NOMO-1 treated with dmso at 0.1 percent for 144 hours (cell line): ENCODE measurements at regions not wholly inside any gene's neighbourhood (a gene's known extent, or its start where the extent isn't known, plus 50 kb on each side); places are given as distances from the start of the nearest gene placed in this dataset.

Source experiments
- DNase-seq: peaks from one replicate; lab custom pipeline; 2025; ENCODE audit not compliant: unreplicated experiment; lab: John Stamatoyannopoulos, UW

GRCh38 chr16:7021653-7022275, 310.9 kb upstream of the RBFOX1 start:
- DNase-seq, result no peak

DNA sequence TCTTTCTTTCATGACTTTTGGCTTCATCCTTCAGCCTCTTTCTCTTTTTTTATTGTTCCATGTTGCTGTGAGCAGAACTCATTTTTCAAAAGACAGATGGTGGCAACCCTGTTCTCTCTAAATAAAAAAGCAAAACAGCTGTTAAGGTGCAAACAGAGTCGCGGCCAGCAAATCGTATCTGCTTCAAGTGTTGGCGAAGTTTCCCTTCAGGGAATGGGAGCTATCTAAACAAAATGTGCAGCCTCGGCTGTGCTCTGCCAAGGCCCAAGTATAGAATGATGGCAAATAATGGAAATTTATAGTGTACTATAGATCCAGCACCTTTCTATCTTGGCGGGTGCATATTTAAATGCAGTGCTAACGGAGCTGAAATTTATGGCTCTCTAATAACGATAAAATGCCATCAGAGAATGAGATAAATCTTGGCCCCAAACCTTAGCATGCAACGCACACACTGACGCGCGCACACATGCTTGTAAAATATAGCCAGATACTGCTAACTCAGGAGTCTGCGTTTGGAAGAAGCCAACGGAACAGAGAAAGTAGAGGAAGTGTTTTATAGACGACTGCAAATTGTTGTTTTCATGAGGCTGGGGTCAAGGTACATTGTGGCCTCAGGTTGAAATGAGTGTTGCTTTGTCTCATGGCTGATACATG, 315.5 kb upstream of the RBFOX1 start:
- DNase-seq, result no peak

- no peak for DNase-seq
Observed at GRCh38 chr16:7014756-7015155, 317.9 kb upstream of the RBFOX1 start.

DNA sequence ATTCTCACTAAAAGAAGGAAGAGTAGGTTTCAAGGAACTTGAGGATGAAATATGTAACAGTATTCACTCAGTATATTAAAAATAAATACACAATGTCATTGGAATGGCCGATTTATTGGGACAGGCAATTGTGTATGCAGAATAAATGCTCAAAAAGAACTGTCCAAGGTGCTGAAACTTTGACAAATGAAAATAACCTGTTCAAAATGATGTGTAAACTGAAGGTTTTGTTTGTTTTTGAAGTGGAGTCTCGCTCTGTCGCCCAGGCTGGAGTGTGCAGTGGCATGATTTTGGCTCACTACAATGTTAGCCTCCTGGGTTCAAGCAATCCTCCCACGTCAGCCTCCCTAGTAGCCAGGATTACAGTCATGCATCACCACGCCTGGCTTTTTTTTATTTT, 318.7 kb upstream of the RBFOX1 start:
- no peak for DNase-seq

GRCh38 chr16:7004266-7004665, 328.4 kb upstream of the RBFOX1 start:
- no peak for DNase-seq

- DNase-seq, result no peak
Observed at GRCh38 chr16:6993544-6993943, 339.1 kb upstream of the RBFOX1 start.

GRCh38 chr16:6988846-6989245, 343.8 kb upstream of the RBFOX1 start:
- no peak for DNase-seq

- no peak for DNase-seq
Observed at GRCh38 chr16:6977916-6978315, 354.7 kb upstream of the RBFOX1 start.

- no peak for DNase-seq
Observed at GRCh38 chr16:6977291-6977690, 355.4 kb upstream of the RBFOX1 start.

- DNase-seq, result no peak
Observed at GRCh38 chr16:6976716-6977115, 355.9 kb upstream of the RBFOX1 start.

DNA sequence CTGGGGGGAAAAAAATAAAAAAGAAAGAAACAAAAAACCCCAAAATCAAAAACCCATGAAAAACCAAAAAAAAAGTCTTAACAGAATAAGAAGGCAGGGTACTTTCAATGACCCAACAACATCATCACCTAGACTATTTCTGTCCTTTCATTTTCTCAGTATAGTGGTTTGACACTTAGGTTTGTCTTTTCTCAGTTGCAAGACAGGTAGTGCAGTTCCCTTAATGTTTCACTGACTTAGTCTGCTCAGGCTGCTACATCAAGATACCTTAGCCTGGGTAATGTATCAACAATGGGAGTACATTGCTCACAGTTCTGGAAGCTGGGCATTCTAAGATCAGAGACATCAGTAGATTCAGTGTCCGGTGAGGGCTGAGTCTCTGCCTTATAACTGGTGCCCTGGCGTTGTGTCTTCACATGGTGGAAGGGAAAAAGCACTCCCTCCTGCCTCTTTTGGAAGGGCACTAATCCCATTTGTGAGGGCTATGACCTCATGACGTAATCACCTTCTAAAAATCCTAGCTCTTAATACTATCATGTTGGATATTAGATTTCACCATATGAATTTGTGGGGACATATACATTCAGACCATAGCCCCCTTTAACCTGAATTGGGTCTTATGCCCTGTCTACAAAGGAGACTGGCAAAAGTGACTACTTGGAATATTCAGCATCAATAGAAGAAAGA, 362.3 kb upstream of the RBFOX1 start:
- no peak for DNase-seq

- DNase-seq, result no peak
Observed at GRCh38 chr16:6969594-6969993, 363.1 kb upstream of the RBFOX1 start.

DNA sequence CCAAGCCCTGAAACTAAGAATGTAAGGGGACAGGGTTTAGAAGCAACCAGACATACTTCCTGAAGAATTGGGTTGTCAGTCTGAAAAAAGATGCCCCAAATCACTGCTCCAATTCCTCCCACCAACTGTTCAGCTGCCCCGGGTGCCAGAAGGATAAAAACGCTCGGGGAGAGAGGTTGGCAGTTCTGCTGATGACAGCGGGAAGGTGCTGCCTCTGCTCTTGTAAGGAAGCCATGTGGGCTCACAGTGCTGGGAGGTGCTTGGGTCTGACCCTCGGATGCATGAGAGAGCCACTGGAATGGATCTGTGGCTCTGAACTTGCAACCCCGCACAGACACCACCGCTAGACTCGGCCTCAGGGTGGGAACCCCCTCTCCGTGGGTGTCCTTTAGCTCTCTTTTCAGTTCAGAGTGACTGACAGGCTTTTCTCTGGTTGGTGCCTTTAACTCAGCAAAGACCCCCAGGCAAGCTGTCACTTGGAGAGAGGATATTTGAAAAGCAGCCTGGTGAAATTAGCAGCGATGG, 364.8 kb upstream of the RBFOX1 start:
- DNase-seq, result no peak

DNA sequence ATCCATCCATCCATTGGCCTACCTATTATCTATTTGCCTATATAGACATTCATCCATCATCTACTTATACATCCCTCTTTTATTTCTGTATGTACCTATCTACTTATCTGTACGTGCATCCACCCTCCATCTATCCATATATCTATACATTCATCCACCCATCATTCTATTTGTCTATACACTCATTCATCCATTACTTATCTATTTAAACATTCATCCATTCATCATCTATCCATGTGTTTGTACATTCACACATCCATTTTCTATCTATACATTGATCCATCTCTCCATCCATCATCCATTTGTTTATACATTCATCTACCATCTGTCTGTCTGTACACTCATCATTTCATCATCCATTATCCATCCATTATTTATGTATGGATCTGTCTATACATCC, 365.7 kb upstream of the RBFOX1 start:
- no peak for DNase-seq

DNA sequence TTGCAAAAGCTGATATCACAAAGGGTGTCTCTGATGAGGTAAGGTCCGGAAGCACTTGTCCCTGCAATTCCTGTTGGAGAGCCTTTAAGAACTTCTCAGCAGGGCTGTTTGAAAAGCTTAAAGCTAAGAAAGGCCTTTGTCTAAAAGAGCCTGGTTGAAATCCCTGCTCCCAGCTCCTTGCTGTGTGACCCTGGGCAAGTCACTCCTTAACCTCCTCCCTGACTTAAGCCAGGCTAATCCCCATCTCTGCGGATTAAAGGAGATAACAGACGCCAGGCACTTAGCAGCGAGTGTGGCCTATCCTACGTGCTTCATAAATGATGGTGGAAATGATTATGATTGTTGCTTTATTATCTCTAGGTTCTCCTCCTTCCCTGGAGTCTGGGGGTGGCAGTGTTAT, 368.0 kb upstream of the RBFOX1 start:
- DNase-seq, result no peak

DNA sequence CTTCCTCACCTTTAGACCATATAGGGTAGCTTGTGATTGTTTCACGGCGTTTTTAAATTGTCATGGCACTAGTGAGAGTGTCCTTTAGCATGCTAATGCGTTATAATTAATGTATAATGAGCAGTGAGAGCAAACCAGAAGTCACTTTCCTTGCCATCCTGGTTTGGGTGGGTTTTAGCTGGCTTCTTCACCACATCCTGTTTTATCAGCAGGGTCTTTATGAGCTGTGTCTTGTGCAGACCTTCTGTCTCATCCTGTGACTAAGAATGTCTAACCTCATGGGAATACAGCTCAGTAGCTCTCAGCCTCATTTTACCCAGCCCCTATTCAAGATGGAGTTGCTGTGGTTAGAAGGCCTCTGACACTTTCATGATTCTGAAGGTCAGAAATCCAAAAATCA, 370.9 kb upstream of the RBFOX1 start:
- DNase-seq, result no peak

GRCh38 chr16:6958184-6958583, 374.5 kb upstream of the RBFOX1 start:
- DNase-seq, result no peak

- no peak for DNase-seq
Observed at GRCh38 chr16:6957681-6958080, 375.0 kb upstream of the RBFOX1 start.

GRCh38 chr16:6956511-6956910, 376.1 kb upstream of the RBFOX1 start:
- no peak for DNase-seq

DNA sequence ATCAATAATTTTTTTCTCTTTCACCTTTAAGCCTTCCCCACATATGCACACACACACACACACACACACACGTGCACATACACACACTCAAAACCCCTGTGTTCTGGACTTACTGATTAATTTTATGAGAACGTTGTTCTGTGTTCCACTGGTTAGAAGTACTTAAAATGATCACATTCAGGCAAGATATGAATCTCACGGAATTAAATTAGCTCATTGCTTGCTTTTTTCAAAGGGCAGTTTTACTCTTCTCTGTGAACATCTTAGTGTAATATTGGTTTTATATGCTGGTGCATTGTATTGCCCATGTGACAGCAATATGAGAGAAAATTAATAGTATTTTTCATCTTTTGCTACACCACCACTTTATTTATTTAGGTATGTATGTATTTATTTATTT, 377.3 kb upstream of the RBFOX1 start:
- DNase-seq, result no peak

- DNase-seq, result no peak
Observed at GRCh38 chr16:6949240-6949639, 383.4 kb upstream of the RBFOX1 start.

DNA sequence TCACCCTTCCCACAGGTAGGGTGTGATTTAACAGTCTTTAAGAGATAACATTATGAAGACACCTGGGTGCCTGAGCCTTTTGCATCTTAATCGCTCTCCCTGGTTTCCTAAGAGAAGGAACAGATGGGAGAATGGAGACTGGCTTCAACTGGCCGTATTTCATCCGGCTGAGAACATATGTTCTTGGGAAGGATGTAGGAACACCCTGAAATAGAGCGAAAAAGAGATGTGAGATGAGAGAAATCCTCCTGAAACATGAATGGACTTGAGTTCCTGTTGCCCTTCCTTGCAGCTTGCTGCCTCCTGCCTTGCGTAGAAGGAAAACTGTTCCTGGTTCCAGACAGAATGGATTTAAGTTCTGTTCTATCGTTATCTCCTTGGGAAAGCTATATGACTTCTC, 385.4 kb upstream of the RBFOX1 start:
- DNase-seq, result no peak
